GM23338 (cell line): ENCODE measurements at regions not wholly inside any gene's neighbourhood (a gene's known extent, or its start where the extent isn't known, plus 50 kb on each side); places are given as distances from the start of the nearest gene placed in this dataset.

ENCODE experiments used
- ATAC-seq: fragments of 200-7000 bp; cut with Tn5 transposase; 3 replicates; pipeline ENCODE4 v1.9.1; 2020
- DNase-seq: peaks from one replicate; pipeline ENCODE4 v3.0.0-alpha.2; 2015; ENCODE audit warnings: low spot score
- H2AFZ ChIP-seq: fragments of 200-600 bp; sonication (generic); 2 replicates; pipeline ENCODE4 v1.8.0; 2016; ENCODE audit warnings: antibody characterized with exemption, mild to moderate bottlenecking, moderate library complexity
- H3F3A ChIP-seq: fragments of 200-600 bp; sonication (generic); replicated peaks from 2 replicates; pipeline ENCODE4 v1.8.0; 2017; ENCODE audit warnings: antibody characterized with exemption, mixed run types, low read depth
- H3K27ac ChIP-seq: fragments of 200-600 bp; sonication (generic); 2 replicates; pipeline ENCODE4 v1.6.1; 2016; ENCODE audit warnings: low read depth
- H3K27me3 ChIP-seq: fragments of 200-600 bp; sonication (generic); 2 replicates; pipeline ENCODE4 v1.8.0; 2016; ENCODE audit warnings: mild to moderate bottlenecking, mixed run types, moderate library complexity; ENCODE audit not compliant: insufficient read depth
- H3K36me3 ChIP-seq: fragments of 200-600 bp; sonication (generic); 2 replicates; pipeline ENCODE4 v1.8.0; 2016; ENCODE audit warnings: mild to moderate bottlenecking; ENCODE audit not compliant: insufficient read depth
- H3K4me1 ChIP-seq: fragments of 200-600 bp; sonication (generic); 2 replicates; pipeline ENCODE4 v1.8.0; 2016; ENCODE audit warnings: mild to moderate bottlenecking, moderate library complexity; ENCODE audit not compliant: insufficient read depth
- H3K4me2 ChIP-seq: fragments of 200-600 bp; sonication (generic); 2 replicates; pipeline ENCODE4 v1.7.1; 2017; ENCODE audit warnings: mixed run types
- H3K4me3 ChIP-seq: fragments of 200-600 bp; sonication (generic); 2 replicates; pipeline ENCODE4 v1.6.1; 2016; ENCODE audit warnings: mixed run types
- H3K79me2 ChIP-seq: fragments of 200-600 bp; sonication (generic); replicated peaks from 2 replicates; pipeline ENCODE4 v1.8.0; 2017; ENCODE audit warnings: mild to moderate bottlenecking; ENCODE audit not compliant: insufficient read depth
- H3K9me2 ChIP-seq: fragments of 200-600 bp; sonication (generic); 2 replicates; pipeline ENCODE4 v1.8.0; 2017; ENCODE audit not compliant: insufficient read depth
- H4K20me1 ChIP-seq: fragments of 200-600 bp; sonication (generic); replicated peaks from 2 replicates; pipeline ENCODE4 v1.8.0; 2017; ENCODE audit warnings: mild to moderate bottlenecking; ENCODE audit not compliant: insufficient read depth
- H3K27ac Mint-ChIP-seq: 2 replicates; pipeline ENCODE4 v1.8.0; 2020; ENCODE audit warnings: inconsistent platforms, mild to moderate bottlenecking, moderate library complexity, mixed read lengths
- H3K27me3 Mint-ChIP-seq: 3 replicates; pipeline ENCODE4 v1.8.0; 2022; ENCODE audit warnings: low read depth, mild to moderate bottlenecking, moderate library complexity, mixed read lengths, inconsistent platforms; ENCODE audit not compliant: insufficient read depth, poor library complexity
- H3K36me3 Mint-ChIP-seq: 3 replicates; pipeline ENCODE4 v1.8.0; 2021; ENCODE audit warnings: low read depth, mild to moderate bottlenecking, inconsistent platforms, moderate library complexity, mixed read lengths
- H3K4me1 Mint-ChIP-seq: 3 replicates; pipeline ENCODE4 v1.8.0; 2020; ENCODE audit warnings: mild to moderate bottlenecking, inconsistent platforms, mixed read lengths
- H3K4me3 Mint-ChIP-seq: 3 replicates; pipeline ENCODE4 v1.8.0; 2021; ENCODE audit warnings: moderate library complexity, mild to moderate bottlenecking, inconsistent platforms, mixed read lengths
- H3K9me3 Mint-ChIP-seq: 3 replicates; pipeline ENCODE4 v1.8.0; 2020; ENCODE audit warnings: moderate library complexity, mild to moderate bottlenecking, inconsistent platforms, mixed read lengths
- CTCF ChIP-seq, 2 experiments: fragments of 200-600 bp in 1 of 2; sonication (generic) in 1 of 2; conservative IDR thresholded peaks; 2 replicates each; pipeline versions ENCODE4 v1.5.1 to v1.6.1; 2016 to 2017; ENCODE audit warnings: antibody characterized with exemption in 2 of 2, low read depth in 2 of 2, mild to moderate bottlenecking in 2 of 2, moderate library complexity in 1 of 2
- EZH2 ChIP-seq: fragments of 200-600 bp; sonication (generic); IDR thresholded peaks from one replicate; pipeline ENCODE4 v1.8.0; 2017; ENCODE audit warnings: antibody characterized with exemption, mild to moderate bottlenecking, low read depth; ENCODE audit not compliant: unreplicated experiment
- JUNB ChIP-seq: IDR thresholded peaks from one replicate; pipeline ENCODE4 v1.6.1; 2016; ENCODE audit warnings: antibody characterized with exemption; ENCODE audit not compliant: unreplicated experiment
- POLR2AphosphoS5 ChIP-seq: IDR thresholded peaks from 2 replicates; pipeline ENCODE4 v1.6.1; 2016; ENCODE audit warnings: antibody characterized with exemption, low read depth
- REST ChIP-seq: IDR thresholded peaks from one replicate; pipeline ENCODE4 v1.6.1; 2018; ENCODE audit warnings: antibody characterized with exemption; ENCODE audit not compliant: unreplicated experiment
- STAT1 ChIP-seq: IDR thresholded peaks from one replicate; pipeline ENCODE4 v1.6.1; 2016; ENCODE audit warnings: antibody characterized with exemption; ENCODE audit not compliant: unreplicated experiment
- ZNF114 ChIP-seq: fragments of 250-450 bp; sonication (Bioruptor Pico); IDR thresholded peaks from 2 replicates; pipeline ENCODE4 v1.5.0; 2020; ENCODE audit warnings: mild to moderate bottlenecking, moderate library complexity

- H3K4me2 ChIP-seq, result no peak overlapping the region
- no peaks in the 10 kb centered on the region for H3K27me3 ChIP-seq
- Mint-ChIP-seq H3K4me3 (no peak overlapping the region), H3K9me3 (peaks cover 16% of the 10 kb centered on the region), H3K36me3 (peaks cover 8% of the 10 kb centered on the region; the same call in 1 of the 3 replicates), H3K4me1 (no peaks in the 10 kb centered on the region), H3K27ac (no peak overlapping the region), H3K27me3 (peaks cover 4% of the 10 kb centered on the region)
- DNase-seq (no peak), ATAC-seq (no peak)
- no peak overlapping the region for H3K27ac ChIP-seq
- TF ChIP-seq CTCF (conservative IDR thresholded peaks at IDR 0.05; ENCODE audit: low read depth in 2 of 2), result no peak
- H4K20me1 ChIP-seq, result no peaks in the 10 kb centered on the region
- no peaks in the 10 kb centered on the region for H3K4me1 ChIP-seq
- H3K4me3 ChIP-seq, result no peak overlapping the region
- H3K9me2 ChIP-seq, result no peaks in the 10 kb centered on the region
- no peaks in the 10 kb centered on the region for H3K36me3 ChIP-seq
- H2AFZ ChIP-seq, result no peak overlapping the region
- H3F3A ChIP-seq, result no peaks in the 10 kb centered on the region
- no peaks in the 10 kb centered on the region for H3K79me2 ChIP-seq
These were observed 258.8 kb upstream of the GK2 start for GRCh38 chr4:79666875-79667274.

GRCh38 chr4:79666112-79666511 lies 258.1 kb upstream of the GK2 start:
- Histone ChIP-seq H2AFZ (no peak overlapping the region), H3K79me2 (no peaks in the 10 kb centered on the region), H4K20me1 (no peaks in the 10 kb centered on the region), H3K9me2 (no peaks in the 10 kb centered on the region), H3K4me2 (no peak overlapping the region), H3K27ac (no peak overlapping the region), H3F3A (no peaks in the 10 kb centered on the region), H3K4me3 (no peak overlapping the region), H3K27me3 (no peaks in the 10 kb centered on the region), H3K36me3 (no peaks in the 10 kb centered on the region), H3K4me1 (no peaks in the 10 kb centered on the region)
- no peak overlapping the region for H3K27ac Mint-ChIP-seq
- no peaks in the 10 kb centered on the region for H3K4me1 Mint-ChIP-seq
- no peak for ATAC-seq
- no peak for DNase-seq
- peaks cover 17% of the 10 kb centered on the region for H3K9me3 Mint-ChIP-seq
- H3K27me3 Mint-ChIP-seq, result peaks cover 4% of the 10 kb centered on the region
- H3K4me3 Mint-ChIP-seq, result no peak overlapping the region
- H3K36me3 Mint-ChIP-seq, result peaks cover 9% of the 10 kb centered on the region; the same call in 1 of the 3 replicates
- TF ChIP-seq STAT1 (no peak), POLR2AphosphoS5 (no peak), EZH2 (no peak), ZNF114 (CRISPR knock-in tag) (no peak), REST (no peak), JUNB (no peak)
